H1 (cell line): ENCODE measurements at regions not wholly inside any gene's neighbourhood (a gene's known extent, or its start where the extent isn't known, plus 50 kb on each side); places are given as distances from the start of the nearest gene placed in this dataset.

Source experiments
- CTCF ChIA-PET: fragments of 300-600 bp; sonication (Branson Sonifier 250); formaldehyde crosslinking; loops from one replicate; lab custom pipeline; 2021; ENCODE audit not compliant: partially characterized antibody; lab: Charles Lee
- POLR2A ChIA-PET: fragments of 300-600 bp; sonication (Branson Sonifier 250); formaldehyde crosslinking; loops from one replicate; lab custom pipeline; 2021; ENCODE audit warnings: inconsistent platforms; ENCODE audit not compliant: partially characterized antibody; lab: Charles Lee
- DNase-seq, 2 experiments: peaks; one replicate each; pipeline versions ENCODE4 v3.0.0 to v3.0.0-alpha.2; 2010 to 2022; ENCODE audit warnings: low spot score in 2 of 2, low read depth in 1 of 2, mixed read lengths in 1 of 2
- FAIRE-seq: peaks from 2 replicates; lab custom pipeline; 2011; peaks lifted over from hg19 to GRCh38; lab: Jason Lieb, UNC
- H2AFZ ChIP-seq: 2 replicates; pipeline ENCODE4 v1.8.1; 2012; ENCODE audit warnings: low read length, inconsistent platforms
- H2AK5ac ChIP-seq: 2 replicates; pipeline ENCODE4 v1.6.1; 2013; ENCODE audit warnings: low read depth, low read length
- H2BK120ac ChIP-seq: replicated peaks from 2 replicates; pipeline ENCODE3; 2013; ENCODE audit warnings: low read depth, low read length, inconsistent platforms
- H2BK12ac ChIP-seq: 2 replicates; pipeline ENCODE4 v1.6.1; 2013; ENCODE audit warnings: low read depth, low read length
- H2BK15ac ChIP-seq: 2 replicates; pipeline ENCODE4 v1.6.1; 2013; ENCODE audit warnings: low read length
- H2BK20ac ChIP-seq: 2 replicates; pipeline ENCODE4 v1.6.1; 2013; ENCODE audit warnings: low read length
- H2BK5ac ChIP-seq: 2 replicates; pipeline ENCODE4 v1.6.1; 2013; ENCODE audit warnings: low read depth, low read length
- H3K14ac ChIP-seq: 2 replicates; pipeline ENCODE4 v1.6.1; 2013; ENCODE audit warnings: inconsistent platforms; ENCODE audit not compliant: insufficient read length
- H3K18ac ChIP-seq: 2 replicates; pipeline ENCODE4 v1.6.1; 2013; ENCODE audit warnings: low read length; ENCODE audit errors: extremely low read depth
- H3K23ac ChIP-seq: 2 replicates; pipeline ENCODE4 v1.6.1; 2013; ENCODE audit warnings: inconsistent platforms; ENCODE audit not compliant: insufficient read length
- H3K23me2 ChIP-seq: 2 replicates; pipeline ENCODE4 v1.6.1; 2013; ENCODE audit warnings: low read depth, low read length
- H3K27ac ChIP-seq: 2 replicates; pipeline ENCODE4 v1.6.1; 2011; ENCODE audit warnings: low read depth, low read length, inconsistent platforms
- H3K27me3 ChIP-seq, 4 experiments: replicated peaks in 1 of 4; 1 replicate in 1 of 4; 2 replicates in 3 of 4; pipeline versions ENCODE4 v1.6.1 to v1.8.1; 2011 to 2013; ENCODE audit warnings: low read length in 3 of 4, mild to moderate bottlenecking in 3 of 4, inconsistent platforms in 2 of 4, mixed read lengths in 2 of 4, moderate library complexity in 1 of 4; ENCODE audit not compliant: control insufficient read depth in 3 of 4, insufficient read depth in 3 of 4; ENCODE audit errors: extremely low read depth in 1 of 4
- H3K36me3 ChIP-seq, 4 experiments: 2 replicates each; pipeline versions ENCODE4 v1.6.1 to v1.8.1; 2011 to 2013; ENCODE audit warnings: mild to moderate bottlenecking in 4 of 4, low read length in 3 of 4, moderate library complexity in 2 of 4, control low read depth in 1 of 4, inconsistent platforms in 1 of 4; ENCODE audit not compliant: insufficient read depth in 4 of 4, control insufficient read depth in 2 of 4
- H3K4ac ChIP-seq: replicated peaks from 2 replicates; pipeline ENCODE3; 2013; ENCODE audit warnings: low read length, low read depth, mixed read lengths, inconsistent platforms; ENCODE audit not compliant: insufficient read length
- H3K4me1 ChIP-seq, 4 experiments: replicated peaks in 1 of 4; 1 replicate in 1 of 4; 2 replicates in 3 of 4; pipeline versions ENCODE4 v1.6.1 to v1.8.1; 2011 to 2013; ENCODE audit warnings: low read length in 3 of 4, inconsistent platforms in 2 of 4, mixed read lengths in 1 of 4; ENCODE audit not compliant: insufficient read depth in 4 of 4, control insufficient read depth in 3 of 4
- H3K4me2 ChIP-seq, 2 experiments: 2 replicates each; pipeline versions ENCODE4 v1.6.1 to v1.8.1; 2011 to 2013; ENCODE audit warnings: low read depth in 2 of 2, low read length in 2 of 2, control low read depth in 1 of 2, inconsistent platforms in 1 of 2, mild to moderate bottlenecking in 1 of 2; ENCODE audit not compliant: insufficient read depth in 1 of 2
- H3K4me3 ChIP-seq, 4 experiments: fragments of 200-600, 300-600 bp in 1 of 4; sonication (generic), shearing (Covaris generic), sonication (Bioruptor Twin) in 1 of 4; 2 replicates each; pipeline versions ENCODE4 v1.5.1 to v1.8.1; 2011 to 2016; ENCODE audit warnings: low read length in 4 of 4, low read depth in 3 of 4, control low read depth in 2 of 4, inconsistent platforms in 2 of 4, mild to moderate bottlenecking in 2 of 4, mixed read lengths in 1 of 4, moderate library complexity in 1 of 4; ENCODE audit not compliant: insufficient read depth in 2 of 4; ENCODE audit errors: extremely low read depth in 1 of 4
- H3K56ac ChIP-seq: replicated peaks from 2 replicates; pipeline ENCODE3; 2013; ENCODE audit warnings: low read depth, mild to moderate bottlenecking, mixed read lengths, low read length, inconsistent platforms; ENCODE audit not compliant: insufficient read length
- H3K79me1 ChIP-seq: 2 replicates; pipeline ENCODE4 v1.6.1; 2013; ENCODE audit warnings: low read depth, low read length, control low read depth
- H3K79me2 ChIP-seq, 2 experiments: 2 replicates each; pipeline versions ENCODE4 v1.6.1 to v1.8.1; 2012 to 2013; ENCODE audit warnings: low read length in 2 of 2, mild to moderate bottlenecking in 2 of 2, inconsistent platforms in 1 of 2; ENCODE audit not compliant: insufficient read depth in 2 of 2, control insufficient read depth in 1 of 2
- H3K9ac ChIP-seq, 4 experiments: replicated peaks in 1 of 4; 1 replicate in 1 of 4; 2 replicates in 3 of 4; pipeline versions ENCODE4 v1.6.1 to v1.8.1; 2011 to 2013; ENCODE audit warnings: low read depth in 3 of 4, low read length in 3 of 4, control low read depth in 2 of 4, mild to moderate bottlenecking in 2 of 4, moderate library complexity in 2 of 4, inconsistent platforms in 1 of 4; ENCODE audit errors: extremely low read depth in 1 of 4
- H3K9me3 ChIP-seq, 2 experiments: 2 replicates each; pipeline versions ENCODE4 v1.6.1 to v1.8.1; 2012 to 2013; ENCODE audit warnings: mild to moderate bottlenecking in 2 of 2, moderate library complexity in 2 of 2, control low read depth in 1 of 2, inconsistent platforms in 1 of 2, low read depth in 1 of 2, low read length in 1 of 2, mixed read lengths in 1 of 2; ENCODE audit not compliant: insufficient read depth in 2 of 2
- H4K20me1 ChIP-seq, 2 experiments: replicated peaks in 1 of 2; 2 replicates each; pipeline versions ENCODE3 to v1.8.1; 2011 to 2013; ENCODE audit warnings: inconsistent platforms in 2 of 2, low read length in 2 of 2, mild to moderate bottlenecking in 1 of 2; ENCODE audit not compliant: insufficient read depth in 2 of 2, control insufficient read depth in 1 of 2
- H4K5ac ChIP-seq: 2 replicates; pipeline ENCODE4 v1.6.1; 2013; ENCODE audit warnings: low read length, low read depth, mixed read lengths, inconsistent platforms; ENCODE audit not compliant: insufficient read length
- H4K8ac ChIP-seq: 2 replicates; pipeline ENCODE4 v1.8.0; 2013; ENCODE audit warnings: mild to moderate bottlenecking, moderate library complexity, low read length, inconsistent platforms; ENCODE audit not compliant: insufficient read depth; ENCODE audit errors: extremely low read depth
- H4K91ac ChIP-seq: replicated peaks from 2 replicates; pipeline ENCODE3; 2013; ENCODE audit warnings: low read length, mixed read lengths, inconsistent platforms; ENCODE audit not compliant: insufficient read length
- BACH1 ChIP-seq: IDR thresholded peaks from 2 replicates; pipeline ENCODE4 v1.6.1; 2012; ENCODE audit warnings: low read length, improper control_type of control experiment
- BCL11A ChIP-seq, 2 experiments: IDR thresholded peaks; one replicate each; pipeline ENCODE4 v1.6.1; 2011; ENCODE audit warnings: low read depth in 2 of 2, low read length in 2 of 2, mild to moderate bottlenecking in 2 of 2
- POU5F1 ChIP-seq: IDR thresholded peaks from 2 replicates; pipeline ENCODE4 v1.6.1; 2011; ENCODE audit warnings: low read depth, mild to moderate bottlenecking, low read length, moderate library complexity
- RAD21 ChIP-seq, 2 experiments: IDR thresholded peaks in 1 of 2; conservative IDR thresholded peaks in 1 of 2; 2 replicates each; pipeline ENCODE4 v1.6.1; 2011; ENCODE audit warnings: low read depth in 2 of 2, low read length in 2 of 2, improper control_type of control experiment in 1 of 2, inconsistent platforms in 1 of 2, mild to moderate bottlenecking in 1 of 2, moderate library complexity in 1 of 2
- RFX5 ChIP-seq: IDR thresholded peaks from 2 replicates; pipeline ENCODE4 v1.6.1; 2011; ENCODE audit warnings: low read depth, low read length, improper control_type of control experiment, borderline replicate concordance
- SP1 ChIP-seq: IDR thresholded peaks from 2 replicates; pipeline ENCODE4 v1.6.1; 2011; ENCODE audit warnings: low read depth, low read length
- WGBS, 2 experiments: shearing (Covaris generic) in 1 of 2; methylation state at CpG; one replicate each; pipeline versions ENCODE4 v1.1.6 to v1.1.7; 2013 to 2015; ENCODE audit warnings: low lambda C conversion rate in 2 of 2, mixed read lengths in 2 of 2, inconsistent platforms in 1 of 2, low coverage in 1 of 2, missing lambda C conversion rate in 1 of 2; ENCODE audit not compliant: insufficient replicate concordance in 2 of 2, insufficient coverage in 1 of 2, insufficient read length in 1 of 2; ENCODE audit errors: extremely low coverage in 1 of 2, missing lambda C conversion rate in 1 of 2; 5-methylcytosine and 5-hydroxymethylcytosine counted together

GRCh38 chr4:67365661-67366245 lies 179.6 kb downstream of the CENPC start:
- Histone ChIP-seq H3K4ac (no peak overlapping the region), H3K14ac (no peak overlapping the region), H3K9ac (no peak overlapping the region), H3K56ac (no peak overlapping the region), H4K91ac (no peak overlapping the region), H2AK5ac (no peak overlapping the region), H4K8ac (no peak overlapping the region), H3K23ac (no peak overlapping the region), H3K4me2 (no peak overlapping the region), H3K18ac (no peak overlapping the region), H3K23me2 (no peaks in the 10 kb centered on the region; the same call in 1 of the 2 replicates), H3K36me3 (no peaks in the 10 kb centered on the region), H4K5ac (no peak overlapping the region), H2BK120ac (no peak overlapping the region), H3K4me1 (no peaks in the 10 kb centered on the region), H2BK20ac (no peak overlapping the region), H3K27ac (no peak overlapping the region), H2BK12ac (no peak overlapping the region), H3K4me3 (no peak overlapping the region), H2BK15ac (no peak overlapping the region), H3K9me3 (no peaks in the 10 kb centered on the region), H3K79me2 (no peaks in the 10 kb centered on the region), H3K27me3 (no peaks in the 10 kb centered on the region; a peak in 1 of 7 replicates), H2AFZ (no peak overlapping the region), H3K79me1 (no peaks in the 10 kb centered on the region), H2BK5ac (no peak overlapping the region; the same call in 1 of the 2 replicates), H4K20me1 (no peaks in the 10 kb centered on the region)
- ChIA-PET POLR2A (no interaction called here), CTCF (interaction anchor here (2.1 kb wide), 1 partner anchor 33 kb away, joined by 6 read pairs; no protein-coding TSS in a partner anchor)
- FAIRE-seq = no peak
- WGBS, 2 experiments = 87% methylated on average over 3 of the region's 3 CpGs; no CpG with 5 or more reads in 1 of the 2 experiments
- DNase-seq = no peak
- no peak for TF ChIP-seq BCL11A (IDR thresholded peaks at IDR 0.05; ENCODE audit: low read depth in 2 of 2, low read length in 2 of 2)
- TF ChIP-seq RFX5 = no peak
- no peak for TF ChIP-seq POU5F1
- no peak for TF ChIP-seq SP1
- no peak for TF ChIP-seq BACH1
- no peak for TF ChIP-seq RAD21 (IDR thresholded peaks at IDR 0.05 in 1 of 2, conservative IDR thresholded peaks at IDR 0.05 in 1 of 2; ENCODE audit: low read depth in 2 of 2, low read length in 2 of 2)
